ENCODE measurements at regions not wholly inside any gene's neighbourhood (a gene's known extent, or its start where the extent isn't known, plus 50 kb on each side); places are given as distances from the start of the nearest gene placed in this dataset.

GRCh38 chr16:76796978-76797377, 394.0 kb upstream of the MON1B start:
- H3K27ac Mint-ChIP-seq: no peak overlapping the region
- H3K9ac ChIP-seq (ENCODE audit: extremely low read depth, low read length, poor library complexity, severe bottlenecking): no peak overlapping the region
- WGBS, 2 experiments (ENCODE audit: insufficient coverage in 1 of 2, insufficient read length in 1 of 2): 100% methylated on average over 1 of the region's 1 CpG; no CpG with 5 or more reads in 1 of the 2 experiments
- DNase-seq: no peak
- no peaks in the 10 kb centered on the region for H3K9me3 ChIP-seq (ENCODE audit: control insufficient read depth, low read length)
- H3K27ac ChIP-seq (ENCODE audit: low read depth, low read length): no peak overlapping the region
- no peaks in the 10 kb centered on the region for H3K36me3 ChIP-seq (ENCODE audit: control insufficient read depth, insufficient read depth, low read length)
- H3K27me3 ChIP-seq (ENCODE audit: control insufficient read depth, insufficient read depth, low read length, poor library complexity, severe bottlenecking): no peaks in the 10 kb centered on the region
- no peaks in the 10 kb centered on the region for H3K36me3 Mint-ChIP-seq (ENCODE audit: low read depth)
- H3K4me1 ChIP-seq (ENCODE audit: control insufficient read depth, insufficient read depth, low read length): peaks cover 4% of the 10 kb centered on the region
- no peaks in the 10 kb centered on the region for H3K9me3 Mint-ChIP-seq
- TF ChIP-seq CTCF (conservative IDR thresholded peaks at IDR 0.05): no peak
- H3K4me3 Mint-ChIP-seq: no peak overlapping the region
- peaks cover 34% of the 10 kb centered on the region for H3K4me1 Mint-ChIP-seq
- no peak overlapping the region for H3K4me3 ChIP-seq (ENCODE audit: low read length)
- H3K27me3 Mint-ChIP-seq (ENCODE audit: insufficient read depth): no peaks in the 10 kb centered on the region

GRCh38 chr16:76797457-76797856, 393.5 kb upstream of the MON1B start:
- Histone ChIP-seq H3K27ac (ENCODE audit: low read depth, low read length) (no peak overlapping the region), H3K9ac (ENCODE audit: extremely low read depth, low read length, poor library complexity, severe bottlenecking) (no peak overlapping the region), H3K36me3 (ENCODE audit: control insufficient read depth, insufficient read depth, low read length) (no peaks in the 10 kb centered on the region), H3K4me3 (ENCODE audit: low read length) (no peak overlapping the region), H3K4me1 (ENCODE audit: control insufficient read depth, insufficient read depth, low read length) (peaks cover 4% of the 10 kb centered on the region), H3K27me3 (ENCODE audit: control insufficient read depth, insufficient read depth, low read length, poor library complexity, severe bottlenecking) (no peaks in the 10 kb centered on the region), H3K9me3 (ENCODE audit: control insufficient read depth, low read length) (no peaks in the 10 kb centered on the region)
- Mint-ChIP-seq H3K36me3 (ENCODE audit: low read depth) (no peaks in the 10 kb centered on the region), H3K27me3 (ENCODE audit: insufficient read depth) (no peaks in the 10 kb centered on the region), H3K9me3 (no peaks in the 10 kb centered on the region), H3K27ac (no peak overlapping the region), H3K4me1 (peaks cover 34% of the 10 kb centered on the region), H3K4me3 (no peak overlapping the region)
- TF ChIP-seq CTCF (conservative IDR thresholded peaks at IDR 0.05): no peak
- 96 to 100% methylated on average over 3 to 4 of the region's 4 CpGs for WGBS, 2 experiments (ENCODE audit: insufficient coverage in 1 of 2, insufficient read length in 1 of 2)
- DNase-seq: no peak

- WGBS, 2 experiments (ENCODE audit: insufficient coverage in 1 of 2, insufficient read length in 1 of 2): 94% methylated on average over 4 to 6 of the region's 6 CpGs
- TF ChIP-seq CTCF (conservative IDR thresholded peaks at IDR 0.05): no peak
- no peak overlapping the region for H3K4me3 ChIP-seq (ENCODE audit: low read length)
- Mint-ChIP-seq H3K27ac (no peak overlapping the region), H3K4me1 (peaks cover 12% of the 10 kb centered on the region), H3K9me3 (no peaks in the 10 kb centered on the region), H3K36me3 (ENCODE audit: low read depth) (no peaks in the 10 kb centered on the region), H3K4me3 (no peak overlapping the region), H3K27me3 (ENCODE audit: insufficient read depth) (no peaks in the 10 kb centered on the region)
- no peaks in the 10 kb centered on the region for H3K36me3 ChIP-seq (ENCODE audit: control insufficient read depth, insufficient read depth, low read length)
- no peaks in the 10 kb centered on the region for H3K27me3 ChIP-seq (ENCODE audit: control insufficient read depth, insufficient read depth, low read length, poor library complexity, severe bottlenecking)
- H3K9me3 ChIP-seq (ENCODE audit: control insufficient read depth, low read length): no peaks in the 10 kb centered on the region
- no peak overlapping the region for H3K27ac ChIP-seq (ENCODE audit: low read depth, low read length)
- DNase-seq: no peak
- H3K9ac ChIP-seq (ENCODE audit: extremely low read depth, low read length, poor library complexity, severe bottlenecking): no peak overlapping the region
- peaks cover under 1% of the 10 kb centered on the region for H3K4me1 ChIP-seq (ENCODE audit: control insufficient read depth, insufficient read depth, low read length)
These were observed 390.8 kb upstream of the MON1B start for GRCh38 chr16:76800196-76800595.
